ENCODE measurements at regions not wholly inside any gene's neighbourhood (a gene's known extent, or its start where the extent isn't known, plus 50 kb on each side); places are given as distances from the start of the nearest gene placed in this dataset.
"Not testable (repeated sequence)": the region's sequence is repeated elsewhere in the genome, so short reads cannot be mapped to it uniquely, and the experiment has no call there.

DNA sequence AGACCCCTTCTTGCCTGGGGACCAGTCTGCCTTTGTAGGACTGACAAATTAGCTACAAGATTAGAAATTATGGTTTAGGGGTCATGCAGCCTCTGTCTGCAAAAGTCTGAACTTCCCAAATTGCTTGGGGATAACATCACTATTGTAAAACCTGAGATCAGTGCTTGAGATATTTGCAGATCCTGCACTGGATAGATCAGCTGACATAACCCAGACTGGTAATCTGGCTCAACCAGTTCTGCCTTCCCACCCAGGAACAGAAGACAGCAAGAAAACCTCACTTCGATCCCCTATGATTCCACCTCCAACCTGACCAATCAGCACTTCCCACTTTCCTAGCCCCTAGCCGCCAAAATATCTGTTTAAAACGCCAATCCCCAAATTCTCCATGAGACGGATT, 202.8 kb upstream of the DIAPH2 start:
- Histone ChIP-seq H3K27me3 (peaks cover 0 to 11% of the 10 kb centered on the region in 2 donors), H3K27ac (no peak overlapping the region), H3K36me3 (no peaks in the 10 kb centered on the region), H3K4me3 (no peak overlapping the region), H3K9me3 (no peaks in the 10 kb centered on the region), H3K4me1 (no peaks in the 10 kb centered on the region)
- intact Hi-C loops (cut with DNase I; ENCODE audit: low total_unique reads) = no loop called here
- DNase-seq (ENCODE audit: low spot score in 2 of 2) = no peak
- TF ChIP-seq POLR2AphosphoS5 (IDR thresholded peaks at IDR 0.05) (no peak), POLR2A (IDR thresholded peaks at IDR 0.05) (no peak)
- TF ChIP-seq, protein P1, sequence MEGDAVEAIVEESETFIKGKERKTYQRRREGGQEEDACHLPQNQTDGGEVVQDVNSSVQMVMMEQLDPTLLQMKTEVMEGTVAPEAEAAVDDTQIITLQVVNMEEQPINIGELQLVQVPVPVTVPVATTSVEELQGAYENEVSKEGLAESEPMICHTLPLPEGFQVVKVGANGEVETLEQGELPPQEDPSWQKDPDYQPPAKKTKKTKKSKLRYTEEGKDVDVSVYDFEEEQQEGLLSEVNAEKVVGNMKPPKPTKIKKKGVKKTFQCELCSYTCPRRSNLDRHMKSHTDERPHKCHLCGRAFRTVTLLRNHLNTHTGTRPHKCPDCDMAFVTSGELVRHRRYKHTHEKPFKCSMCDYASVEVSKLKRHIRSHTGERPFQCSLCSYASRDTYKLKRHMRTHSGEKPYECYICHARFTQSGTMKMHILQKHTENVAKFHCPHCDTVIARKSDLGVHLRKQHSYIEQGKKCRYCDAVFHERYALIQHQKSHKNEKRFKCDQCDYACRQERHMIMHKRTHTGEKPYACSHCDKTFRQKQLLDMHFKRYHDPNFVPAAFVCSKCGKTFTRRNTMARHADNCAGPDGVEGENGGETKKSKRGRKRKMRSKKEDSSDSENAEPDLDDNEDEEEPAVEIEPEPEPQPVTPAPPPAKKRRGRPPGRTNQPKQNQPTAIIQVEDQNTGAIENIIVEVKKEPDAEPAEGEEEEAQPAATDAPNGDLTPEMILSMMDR (IDR thresholded peaks at IDR 0.05) = no peak

DNA sequence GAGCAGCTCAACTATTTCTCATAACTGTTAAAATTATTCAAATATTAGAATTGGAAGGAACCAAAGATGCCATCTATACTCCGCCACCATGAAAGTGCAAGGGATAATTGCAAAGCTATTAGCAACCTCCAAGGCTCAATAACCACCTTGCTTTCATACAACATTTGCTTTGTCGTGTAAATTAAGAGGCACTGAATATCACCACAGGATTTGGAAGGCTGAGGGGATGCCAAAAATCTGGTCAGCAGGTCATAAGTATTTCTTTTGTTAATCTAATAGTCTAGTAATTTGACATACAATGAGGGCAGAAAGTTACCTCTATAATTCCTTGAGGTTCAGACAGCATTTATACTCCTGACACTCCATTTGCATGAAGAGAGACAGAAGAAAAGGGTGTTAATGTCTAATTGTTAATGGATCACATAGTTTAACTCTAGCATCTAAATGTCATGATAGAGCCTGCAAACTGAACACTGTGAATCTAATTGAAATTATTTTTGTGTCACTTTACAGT, 200.9 kb upstream of the DIAPH2 start:
- Histone ChIP-seq H3K27ac (no peak overlapping the region), H3K36me3 (no peaks in the 10 kb centered on the region), H3K4me1 (no peaks in the 10 kb centered on the region), H3K27me3 (peaks cover 0 to 6% of the 10 kb centered on the region in 2 donors), H3K9me3 (no peaks in the 10 kb centered on the region), H3K4me3 (no peak overlapping the region)
- no peak for DNase-seq (ENCODE audit: low spot score in 2 of 2)
- intact Hi-C loops (cut with DNase I; ENCODE audit: low total_unique reads) = no loop called here
- TF ChIP-seq, protein P1 (IDR thresholded peaks at IDR 0.05) = no peak
- TF ChIP-seq POLR2AphosphoS5 (IDR thresholded peaks at IDR 0.05) = no peak
- no peak for TF ChIP-seq POLR2A (IDR thresholded peaks at IDR 0.05)

DNA sequence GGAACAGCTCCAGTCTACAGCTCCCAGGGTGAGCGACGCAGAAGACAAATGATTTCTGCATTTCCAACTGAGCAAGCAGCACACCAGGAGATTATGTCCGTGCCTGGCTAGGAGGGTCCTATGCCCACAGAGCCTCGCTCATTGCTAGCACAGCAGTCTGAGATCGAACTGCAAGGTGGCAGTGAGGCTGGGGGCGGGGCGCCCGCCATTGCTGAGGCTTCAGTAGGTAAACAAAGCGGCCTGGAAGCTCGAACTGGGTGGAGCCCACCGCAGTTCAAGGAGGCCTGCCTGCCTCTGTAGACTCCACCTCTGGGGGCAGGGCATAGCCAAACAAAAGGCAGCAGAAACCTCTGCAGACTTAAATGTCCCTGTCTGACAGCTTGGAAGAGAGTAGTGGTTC, 198.0 kb upstream of the DIAPH2 start:
- intact Hi-C loops (cut with DNase I; ENCODE audit: low total_unique reads); H3K27ac ChIP-seq; DNase-seq (ENCODE audit: low spot score in 2 of 2); H3K4me1 ChIP-seq; H3K27me3 ChIP-seq; H3K9me3 ChIP-seq; H3K4me3 ChIP-seq; H3K36me3 ChIP-seq: not testable (repeated sequence)

DNA sequence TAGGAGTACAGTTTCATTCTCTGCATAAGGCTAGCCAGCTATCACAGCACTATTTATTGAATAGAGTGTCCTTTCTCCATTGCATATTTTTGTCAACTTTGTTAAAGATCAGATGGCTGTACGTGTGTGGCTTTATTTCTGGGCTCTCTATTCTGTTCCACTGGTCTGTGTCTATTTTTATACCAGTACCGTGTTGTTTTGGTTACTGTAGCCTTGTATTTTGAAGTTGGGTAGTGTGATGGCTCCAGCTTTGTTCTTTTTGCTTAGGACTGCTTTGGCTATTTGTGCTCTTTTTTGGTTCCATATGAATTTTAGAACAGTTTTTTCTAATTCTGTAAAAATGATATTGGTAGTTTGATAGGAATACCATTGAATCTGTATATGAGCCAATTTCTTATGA, 182.1 kb upstream of the DIAPH2 start:
- intact Hi-C loops (cut with DNase I; ENCODE audit: low total_unique reads) = no loop called here
- Histone ChIP-seq H3K27me3 (peaks cover 0 to 9% of the 10 kb centered on the region in 2 donors), H3K4me1 (no peaks in the 10 kb centered on the region), H3K4me3 (no peak overlapping the region), H3K27ac (no peak overlapping the region), H3K9me3 (no peaks in the 10 kb centered on the region), H3K36me3 (no peaks in the 10 kb centered on the region)
- DNase-seq (ENCODE audit: low spot score in 2 of 2) = no peak
- TF ChIP-seq POLR2AphosphoS5 (IDR thresholded peaks at IDR 0.05) = no peak
- TF ChIP-seq, protein P1 (IDR thresholded peaks at IDR 0.05) = no peak
- TF ChIP-seq POLR2A (IDR thresholded peaks at IDR 0.05) = no peak

DNA sequence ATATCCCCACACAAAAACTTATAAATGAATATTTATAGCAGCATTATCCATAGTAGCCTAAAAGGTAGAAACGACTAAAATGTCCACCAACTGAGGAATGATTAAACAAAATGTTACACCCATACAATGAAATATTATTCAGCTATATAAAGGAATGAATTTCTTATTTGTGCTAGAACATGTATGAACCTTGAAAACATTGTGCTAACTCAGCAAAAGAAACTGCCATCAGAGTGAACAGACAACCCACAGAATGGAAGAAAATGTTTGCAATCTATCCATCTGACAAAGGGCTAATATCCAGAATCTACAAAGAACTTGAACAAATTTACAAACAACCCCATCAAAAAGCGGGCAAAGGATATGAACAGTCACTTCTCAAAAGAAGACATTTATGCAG, 155.3 kb upstream of the DIAPH2 start:
- H3K27me3 ChIP-seq; intact Hi-C loops (cut with DNase I; ENCODE audit: low total_unique reads); H3K4me3 ChIP-seq; H3K27ac ChIP-seq; H3K9me3 ChIP-seq; DNase-seq (ENCODE audit: low spot score in 2 of 2); H3K36me3 ChIP-seq; H3K4me1 ChIP-seq: not testable (repeated sequence)

DNA sequence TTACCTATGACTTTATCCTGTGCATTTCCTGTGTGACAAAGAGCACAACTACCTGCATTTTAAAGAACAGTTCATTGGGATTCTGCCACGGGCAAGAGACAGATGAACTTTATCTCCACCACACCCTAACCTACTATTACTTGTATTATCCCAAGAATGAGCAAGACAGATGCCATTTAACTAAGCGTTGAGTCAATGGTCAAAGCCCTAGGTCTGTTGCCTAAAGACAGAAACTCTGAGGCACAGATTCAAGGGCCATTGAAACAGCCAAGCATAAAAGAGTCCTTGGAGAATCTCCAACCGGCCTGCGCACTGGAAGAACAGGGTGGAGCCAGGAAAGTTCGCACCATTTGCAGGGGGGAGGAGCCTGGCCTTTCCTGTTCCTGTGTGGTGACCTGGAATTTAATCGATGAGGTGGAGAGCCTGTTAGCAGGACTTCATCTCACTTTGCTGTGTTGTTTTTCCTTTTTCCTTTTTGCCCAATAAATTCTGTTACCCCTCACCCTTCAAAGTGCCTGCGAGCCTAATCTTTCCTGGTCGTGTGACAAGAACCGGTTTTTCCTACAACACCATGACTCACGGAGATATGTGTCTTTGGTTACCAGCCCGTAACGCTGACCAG, 146.4 kb upstream of the DIAPH2 start:
- TF ChIP-seq POLR2A (IDR thresholded peaks at IDR 0.05) (no peak), POLR2AphosphoS5 (IDR thresholded peaks at IDR 0.05) (no peak)
- TF ChIP-seq, protein P1 (IDR thresholded peaks at IDR 0.05) = no peak

More for the DNA sequence above, 146.4 kb upstream of the DIAPH2 start:
- intact Hi-C loops (cut with DNase I; ENCODE audit: low total_unique reads) = no loop called here
- no peaks in the 10 kb centered on the region for H3K9me3 ChIP-seq
- DNase-seq (ENCODE audit: low spot score in 2 of 2) = no peak
- H3K4me1 ChIP-seq = no peaks in the 10 kb centered on the region
- no peak overlapping the region for H3K4me3 ChIP-seq
- no peak overlapping the region for H3K27ac ChIP-seq
- H3K27me3 ChIP-seq = peaks cover 0 to 39% of the 10 kb centered on the region in 2 donors
- H3K36me3 ChIP-seq = no peaks in the 10 kb centered on the region

All from breast epithelium (tissue), 4 donors.